Spleen (tissue), 7 donors: ENCODE measurements at regions not wholly inside any gene's neighbourhood (a gene's known extent, or its start where the extent isn't known, plus 50 kb on each side); places are given as distances from the start of the nearest gene placed in this dataset.

Source experiments
- POLR2A ChIP-seq, 3 donors: fragments of 450-650 bp; IDR thresholded peaks; one replicate each; pipeline ENCODE4 v1.5.1; 2017; ENCODE audit warnings: antibody characterized with exemption in 3 of 3, mild to moderate bottlenecking in 1 of 3
- POLR2AphosphoS5 ChIP-seq, 3 donors: sonication (generic); formaldehyde crosslinking; IDR thresholded peaks; one replicate each; pipeline ENCODE4 v1.5.1; 2017; ENCODE audit warnings: antibody characterized with exemption in 3 of 3
- TF ChIP-seq, protein P1 (sequence below), 11 experiments: fragments of 200-600 bp in 7 of 11; fragments of 450-650 bp in 4 of 11; sonication (generic) in 4 of 11; IDR thresholded peaks in 8 of 11; conservative IDR thresholded peaks in 3 of 11; 1 replicate in 7 of 11; 2 replicates in 4 of 11; pipeline versions ENCODE4 v1.4.0 to v1.8.0; 2016 to 2021; ENCODE audit warnings: antibody characterized with exemption in 11 of 11, inconsistent platforms in 4 of 11, mild to moderate bottlenecking in 1 of 11
- donor health status: DM: no; HTN: no; CAD: no; lungs with moderate emphysema.
- donor health status: DM: no; HTN: no; CAD: no.
- donor health status: DM: no; HTN: no; CAD: no.

DNA sequence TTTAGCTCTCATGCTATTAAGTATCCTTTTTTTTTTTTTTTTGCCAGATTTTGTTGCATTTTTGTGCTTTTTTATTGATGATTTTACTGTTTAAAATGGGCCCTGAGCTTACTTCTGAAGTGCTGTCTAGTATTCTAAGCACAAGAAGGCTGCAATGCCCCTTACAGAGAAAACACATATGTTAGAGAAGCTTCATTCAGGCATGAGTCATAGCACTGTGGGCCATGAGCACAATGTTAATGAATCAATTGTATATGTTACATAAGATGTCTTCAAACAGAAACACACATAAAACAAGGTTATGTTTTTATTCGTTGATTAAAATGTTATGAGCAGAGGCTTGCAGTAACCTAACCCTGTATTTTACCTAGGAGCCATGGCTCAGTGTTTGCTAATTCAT, 117.8 kb upstream of the C11orf87 start:
- TF ChIP-seq, protein P1, sequence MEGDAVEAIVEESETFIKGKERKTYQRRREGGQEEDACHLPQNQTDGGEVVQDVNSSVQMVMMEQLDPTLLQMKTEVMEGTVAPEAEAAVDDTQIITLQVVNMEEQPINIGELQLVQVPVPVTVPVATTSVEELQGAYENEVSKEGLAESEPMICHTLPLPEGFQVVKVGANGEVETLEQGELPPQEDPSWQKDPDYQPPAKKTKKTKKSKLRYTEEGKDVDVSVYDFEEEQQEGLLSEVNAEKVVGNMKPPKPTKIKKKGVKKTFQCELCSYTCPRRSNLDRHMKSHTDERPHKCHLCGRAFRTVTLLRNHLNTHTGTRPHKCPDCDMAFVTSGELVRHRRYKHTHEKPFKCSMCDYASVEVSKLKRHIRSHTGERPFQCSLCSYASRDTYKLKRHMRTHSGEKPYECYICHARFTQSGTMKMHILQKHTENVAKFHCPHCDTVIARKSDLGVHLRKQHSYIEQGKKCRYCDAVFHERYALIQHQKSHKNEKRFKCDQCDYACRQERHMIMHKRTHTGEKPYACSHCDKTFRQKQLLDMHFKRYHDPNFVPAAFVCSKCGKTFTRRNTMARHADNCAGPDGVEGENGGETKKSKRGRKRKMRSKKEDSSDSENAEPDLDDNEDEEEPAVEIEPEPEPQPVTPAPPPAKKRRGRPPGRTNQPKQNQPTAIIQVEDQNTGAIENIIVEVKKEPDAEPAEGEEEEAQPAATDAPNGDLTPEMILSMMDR (IDR thresholded peaks at IDR 0.05 in 8 of 11, conservative IDR thresholded peaks at IDR 0.05 in 3 of 11): no peak
- no peak for TF ChIP-seq POLR2A (IDR thresholded peaks at IDR 0.05)
- TF ChIP-seq POLR2AphosphoS5 (IDR thresholded peaks at IDR 0.05): no peak
